ENCODE measurements at regions not wholly inside any gene's neighbourhood (a gene's known extent, or its start where the extent isn't known, plus 50 kb on each side); places are given as distances from the start of the nearest gene placed in this dataset.

DNA sequence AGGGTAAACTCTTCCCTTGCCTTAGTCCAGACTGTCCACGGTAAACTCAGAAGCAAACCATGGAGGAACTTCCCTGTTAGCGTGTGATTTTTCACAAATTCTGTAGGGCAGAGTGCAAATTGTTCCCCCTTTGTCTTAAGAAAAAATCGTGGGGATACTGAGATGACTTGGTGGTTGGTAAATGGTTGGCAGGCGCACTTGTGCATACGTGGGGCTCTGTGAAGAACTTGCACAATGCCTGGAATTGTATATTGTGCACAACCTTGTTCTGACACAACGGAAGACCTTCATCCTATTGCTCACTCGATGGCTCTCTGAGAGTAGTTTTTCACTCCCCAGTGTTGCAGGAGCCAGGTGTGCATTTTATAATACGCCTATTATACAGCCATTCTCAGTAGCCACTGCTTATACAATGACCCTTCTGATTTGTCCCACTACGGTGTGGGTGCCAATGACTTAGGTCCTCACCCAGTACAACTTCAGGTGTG is 150.0 kb downstream of the SPRY1 start:
- peak overlapping the region; percentile 64 to 79 (median 73) for H3K27ac ChIP-seq
- 33 to 43% methylated on average over 9 of the region's 9 CpGs for WGBS, 2 donors
- intact Hi-C loops (cut with DNase I) = no loop called here

GRCh38 chr4:123547216-123548165 is 150.9 kb downstream of the SPRY1 start:
- Histone ChIP-seq H3K27me3 (no peaks in the 10 kb centered on the region), H3K27ac (peak overlapping the region; percentile 64 to 79 (median 73)), H3K9me3 (no peaks in the 10 kb centered on the region), H3K4me1 (peaks cover 3 to 38% (median 8%) of the 10 kb centered on the region in 3 donors), H3K36me3 (no peaks in the 10 kb centered on the region), H3K4me3 (peak overlapping the region in 3 of 4 donors; percentile 3 to 21 (median 9))
- intact Hi-C loops (cut with DNase I) = no loop called here
- 51 to 52% methylated on average over 19 to 24 of the region's 26 CpGs for WGBS, 2 donors
- no peak for TF ChIP-seq POLR2A (IDR thresholded peaks at IDR 0.05)
- TF ChIP-seq, protein P1, sequence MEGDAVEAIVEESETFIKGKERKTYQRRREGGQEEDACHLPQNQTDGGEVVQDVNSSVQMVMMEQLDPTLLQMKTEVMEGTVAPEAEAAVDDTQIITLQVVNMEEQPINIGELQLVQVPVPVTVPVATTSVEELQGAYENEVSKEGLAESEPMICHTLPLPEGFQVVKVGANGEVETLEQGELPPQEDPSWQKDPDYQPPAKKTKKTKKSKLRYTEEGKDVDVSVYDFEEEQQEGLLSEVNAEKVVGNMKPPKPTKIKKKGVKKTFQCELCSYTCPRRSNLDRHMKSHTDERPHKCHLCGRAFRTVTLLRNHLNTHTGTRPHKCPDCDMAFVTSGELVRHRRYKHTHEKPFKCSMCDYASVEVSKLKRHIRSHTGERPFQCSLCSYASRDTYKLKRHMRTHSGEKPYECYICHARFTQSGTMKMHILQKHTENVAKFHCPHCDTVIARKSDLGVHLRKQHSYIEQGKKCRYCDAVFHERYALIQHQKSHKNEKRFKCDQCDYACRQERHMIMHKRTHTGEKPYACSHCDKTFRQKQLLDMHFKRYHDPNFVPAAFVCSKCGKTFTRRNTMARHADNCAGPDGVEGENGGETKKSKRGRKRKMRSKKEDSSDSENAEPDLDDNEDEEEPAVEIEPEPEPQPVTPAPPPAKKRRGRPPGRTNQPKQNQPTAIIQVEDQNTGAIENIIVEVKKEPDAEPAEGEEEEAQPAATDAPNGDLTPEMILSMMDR (IDR thresholded peaks at IDR 0.05) = no peak
- DNase-seq = no peak

More for the DNA sequence above, 150.0 kb downstream of the SPRY1 start:
- Histone ChIP-seq H3K36me3 (no peaks in the 10 kb centered on the region), H3K27me3 (no peaks in the 10 kb centered on the region), H3K4me1 (peaks cover 3 to 38% (median 8%) of the 10 kb centered on the region in 3 donors), H3K9me3 (no peaks in the 10 kb centered on the region), H3K4me3 (peak overlapping the region in 2 of 4 donors; percentile 3 to 9)
- TF ChIP-seq, protein P1 (IDR thresholded peaks at IDR 0.05) = no peak
- DNase-seq = no peak

DNA sequence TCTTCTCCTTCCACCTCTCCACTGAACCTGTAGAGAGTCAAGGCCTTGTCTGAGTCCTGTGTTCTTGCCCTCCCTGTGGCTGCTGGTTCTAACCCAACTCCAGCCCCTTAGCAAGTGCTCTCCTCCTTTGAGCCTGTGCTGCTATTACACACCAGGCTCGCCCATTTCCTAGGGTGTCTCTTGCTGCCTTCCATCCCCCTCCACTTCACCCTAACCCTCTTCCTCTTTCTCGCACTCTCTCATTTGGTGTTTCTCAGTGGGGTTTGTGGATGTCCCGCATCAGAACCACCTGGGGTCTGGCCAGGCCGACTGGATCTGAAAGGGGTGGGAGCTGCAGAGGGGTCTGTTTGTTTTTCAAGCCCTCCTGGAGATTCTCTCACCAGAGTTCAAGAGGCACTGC is 156.7 kb downstream of the SPRY1 start:
- H3K4me1 ChIP-seq = peaks cover 18 to 38% (median 24%) of the 10 kb centered on the region in 3 donors
- H3K27me3 ChIP-seq = no peaks in the 10 kb centered on the region
- DNase-seq = no peak
- H3K4me3 ChIP-seq = no peak overlapping the region
- no peaks in the 10 kb centered on the region for H3K9me3 ChIP-seq
- intact Hi-C loops (cut with DNase I) = no loop called here
- WGBS, 2 donors = 64 to 84% methylated on average over 4 of the region's 4 CpGs
- no peak overlapping the region for H3K27ac ChIP-seq
- H3K36me3 ChIP-seq = no peaks in the 10 kb centered on the region
- TF ChIP-seq POLR2A (IDR thresholded peaks at IDR 0.05) = no peak
- TF ChIP-seq, protein P1 (IDR thresholded peaks at IDR 0.05) = no peak

- no peak for DNase-seq
- 88% methylated on average over 2 to 3 of the region's 3 CpGs for WGBS, 2 donors
- no peak for TF ChIP-seq POLR2A (IDR thresholded peaks at IDR 0.05)
- TF ChIP-seq, protein P1 (IDR thresholded peaks at IDR 0.05) = no peak
- H3K27me3 ChIP-seq = no peaks in the 10 kb centered on the region
- peaks cover 18 to 33% (median 24%) of the 10 kb centered on the region in 3 donors for H3K4me1 ChIP-seq
- no peaks in the 10 kb centered on the region for H3K9me3 ChIP-seq
- peak overlapping the region in 2 of 4 donors; percentile 74 to 85 for H3K27ac ChIP-seq
- H3K4me3 ChIP-seq = no peak overlapping the region
- H3K36me3 ChIP-seq = no peaks in the 10 kb centered on the region
- intact Hi-C loops (cut with DNase I) = no loop called here
Observed at GRCh38 chr4:123553733-123554637, 157.4 kb downstream of the SPRY1 start.

Measured in esophagus squamous epithelium (tissue), 5 donors.